ENCODE measurements at regions not wholly inside any gene's neighbourhood (a gene's known extent, or its start where the extent isn't known, plus 50 kb on each side); places are given as distances from the start of the nearest gene placed in this dataset.

- TF ChIP-seq POLR2AphosphoS5 (IDR thresholded peaks at IDR 0.05; ENCODE audit: low read depth, low read length) = no peak
- no peak for TF ChIP-seq SIN3A (IDR thresholded peaks at IDR 0.05; ENCODE audit: borderline replicate concordance, insufficient read depth, low read depth, low read length)
- no peak for TF ChIP-seq REST (IDR thresholded peaks at IDR 0.05; ENCODE audit: insufficient read depth in 1 of 2, low read depth in 2 of 2, low read length in 1 of 2)
- TF ChIP-seq TCF7L2 (IDR thresholded peaks at IDR 0.05; ENCODE audit: low read depth, low read length) = no peak
- no peak for TF ChIP-seq CTCF (IDR thresholded peaks at IDR 0.05)
- ATAC-seq (no peak), DNase-seq (ENCODE audit: low read depth, low spot score) (no peak)
- BruUV-seq (replicated peaks) = no TSS peak
- ChIA-PET CTCF (interaction anchor here (0.7 kb wide), 1 partner anchor 59 kb away, joined by 7 read pairs; no protein-coding TSS in a partner anchor), POLR2A (no interaction called here)
- Histone ChIP-seq H3K36me3 (ENCODE audit: control insufficient read depth, insufficient read depth, low read length) (no peaks in the 10 kb centered on the region), H3K4me1 (ENCODE audit: control insufficient read depth, insufficient read depth, low read length) (no peaks in the 10 kb centered on the region), H3K27me3 (ENCODE audit: control insufficient read depth, insufficient read depth, low read length) (peaks cover 16% of the 10 kb centered on the region), H3K27ac (ENCODE audit: low read length) (no peak overlapping the region), H3K4me3 (ENCODE audit: low read depth in 2 of 2, low read length in 2 of 2) (no peak overlapping the region), H3K9me3 (ENCODE audit: control insufficient read depth, insufficient read depth, low read depth, low read length) (no peaks in the 10 kb centered on the region)
- in situ Hi-C loops (cut with HindIII; ENCODE audit: low pct_unique_long_range_greater_than_20kb, low sequenced_read_pairs) (no loop called here), intact Hi-C loops (cut with micrococcal nuclease; ENCODE audit: unreplicated experiment) (no loop called here)
These were observed 112.3 kb upstream of the CXCL14 start for GRCh38 chr5:135691044-135691443.

GRCh38 chr5:135690466-135690865, 111.7 kb upstream of the CXCL14 start:
- in situ Hi-C loops (cut with HindIII; ENCODE audit: low pct_unique_long_range_greater_than_20kb, low sequenced_read_pairs) = no loop called here
- BruUV-seq (replicated peaks) = no TSS peak
- CTCF ChIA-PET = interaction anchor here (0.7 kb wide), 1 partner anchor 60 kb away, joined by 7 read pairs; no protein-coding TSS in a partner anchor

More at GRCh38 chr5:135690466-135690865, 111.7 kb upstream of the CXCL14 start:
- no peaks in the 10 kb centered on the region for H3K4me1 ChIP-seq (ENCODE audit: control insufficient read depth, insufficient read depth, low read length)
- no peak overlapping the region for H3K4me3 ChIP-seq (ENCODE audit: low read depth in 2 of 2, low read length in 2 of 2)
- DNase-seq (ENCODE audit: low read depth, low spot score) = no peak
- H3K27ac ChIP-seq (ENCODE audit: low read length) = no peak overlapping the region
- H3K27me3 ChIP-seq (ENCODE audit: control insufficient read depth, insufficient read depth, low read length) = peaks cover 16% of the 10 kb centered on the region
- no peak for TF ChIP-seq POLR2AphosphoS5 (IDR thresholded peaks at IDR 0.05; ENCODE audit: low read depth, low read length)
- TF ChIP-seq TCF7L2 (IDR thresholded peaks at IDR 0.05; ENCODE audit: low read depth, low read length) = no peak
- TF ChIP-seq REST (IDR thresholded peaks at IDR 0.05; ENCODE audit: insufficient read depth in 1 of 2, low read depth in 2 of 2, low read length in 1 of 2) = no peak
- no peak for TF ChIP-seq SIN3A (IDR thresholded peaks at IDR 0.05; ENCODE audit: borderline replicate concordance, insufficient read depth, low read depth, low read length)
- TF ChIP-seq CTCF (IDR thresholded peaks at IDR 0.05) = no peak
- H3K9me3 ChIP-seq (ENCODE audit: control insufficient read depth, insufficient read depth, low read depth, low read length) = no peaks in the 10 kb centered on the region
- POLR2A ChIA-PET = no interaction called here
- H3K36me3 ChIP-seq (ENCODE audit: control insufficient read depth, insufficient read depth, low read length) = no peaks in the 10 kb centered on the region
- intact Hi-C loops (cut with micrococcal nuclease; ENCODE audit: unreplicated experiment) = no loop called here
- ATAC-seq = no peak

Measured in Panc1 (cell line).